ENCODE measurements at regions not wholly inside any gene's neighbourhood (a gene's known extent, or its start where the extent isn't known, plus 50 kb on each side); places are given as distances from the start of the nearest gene placed in this dataset.

- intact Hi-C loops (cut with DNase I; ENCODE audit: low total_unique reads) = no loop called here
- no peak overlapping the region for H3K4me3 ChIP-seq (ENCODE audit: low read depth, poor library complexity, severe bottlenecking)
- 43 to 46% methylated on average over 2 of the region's 2 CpGs for WGBS, 2 donors
- no peak for DNase-seq (ENCODE audit: low spot score in 2 of 2)
- no peak for TF ChIP-seq CTCF (IDR thresholded peaks at IDR 0.05)
- TF ChIP-seq POLR2A (IDR thresholded peaks at IDR 0.05) = no peak
These were observed 138.8 kb upstream of the UBASH3B start for GRCh38 chr11:122516686-122517085.

GRCh38 chr11:122513997-122514396 lies 141.5 kb upstream of the UBASH3B start:
- no peak for DNase-seq (ENCODE audit: low spot score in 2 of 2)
- no peak for TF ChIP-seq CTCF (IDR thresholded peaks at IDR 0.05)
- no peak for TF ChIP-seq POLR2A (IDR thresholded peaks at IDR 0.05)
- H3K4me3 ChIP-seq (ENCODE audit: low read depth, poor library complexity, severe bottlenecking) = no peak overlapping the region
- WGBS, 2 donors = 55 to 71% methylated on average over 2 of the region's 2 CpGs
- intact Hi-C loops (cut with DNase I; ENCODE audit: low total_unique reads) = no loop called here

- H3K4me3 ChIP-seq (ENCODE audit: low read depth, poor library complexity, severe bottlenecking) = no peak overlapping the region
- WGBS, 2 donors = 68 to 72% methylated on average over 2 of the region's 2 CpGs
- no peak for TF ChIP-seq CTCF (IDR thresholded peaks at IDR 0.05)
- no peak for TF ChIP-seq POLR2A (IDR thresholded peaks at IDR 0.05)
- no peak for DNase-seq (ENCODE audit: low spot score in 2 of 2)
- intact Hi-C loops (cut with DNase I; ENCODE audit: low total_unique reads) = no loop called here
These were observed 142.2 kb upstream of the UBASH3B start for GRCh38 chr11:122513328-122513727.

- intact Hi-C loops (cut with DNase I; ENCODE audit: low total_unique reads) = no loop called here
- TF ChIP-seq POLR2A (IDR thresholded peaks at IDR 0.05) (no peak), CTCF (IDR thresholded peaks at IDR 0.05) (no peak)
- WGBS, 2 donors = 87 to 90% methylated on average over 2 of the region's 2 CpGs
- no peak overlapping the region for H3K4me3 ChIP-seq (ENCODE audit: low read depth, poor library complexity, severe bottlenecking)
- DNase-seq (ENCODE audit: low spot score in 2 of 2) = no peak
These were observed 142.8 kb upstream of the UBASH3B start for GRCh38 chr11:122512688-122513087.

GRCh38 chr11:122509899-122510298 lies 145.6 kb upstream of the UBASH3B start:
- TF ChIP-seq CTCF (IDR thresholded peaks at IDR 0.05) (no peak), POLR2A (IDR thresholded peaks at IDR 0.05) (no peak)
- 94 to 98% methylated on average over 15 of the region's 15 CpGs for WGBS, 2 donors

GRCh38 chr11:122509091-122509490 lies 146.4 kb upstream of the UBASH3B start:
- no peak for DNase-seq (ENCODE audit: low spot score in 2 of 2)
- intact Hi-C loops (cut with DNase I; ENCODE audit: low total_unique reads) = loop anchor here (10.0 kb wide), 1 partner anchor 854 kb away; no protein-coding TSS in a partner anchor
- 80 to 88% methylated on average over 4 of the region's 4 CpGs for WGBS, 2 donors
- H3K4me3 ChIP-seq (ENCODE audit: low read depth, poor library complexity, severe bottlenecking) = no peak overlapping the region
- TF ChIP-seq CTCF (IDR thresholded peaks at IDR 0.05) (no peak), POLR2A (IDR thresholded peaks at IDR 0.05) (no peak)

More at GRCh38 chr11:122509899-122510298, 145.6 kb upstream of the UBASH3B start:
- H3K4me3 ChIP-seq (ENCODE audit: low read depth, poor library complexity, severe bottlenecking) = no peak overlapping the region
- intact Hi-C loops (cut with DNase I; ENCODE audit: low total_unique reads) = loop anchor here (10.0 kb wide), 1 partner anchor 855 kb away; no protein-coding TSS in a partner anchor
- DNase-seq (ENCODE audit: low spot score in 2 of 2) = no peak
